HEK293 (cell line): ENCODE measurements at regions not wholly inside any gene's neighbourhood (a gene's known extent, or its start where the extent isn't known, plus 50 kb on each side); places are given as distances from the start of the nearest gene placed in this dataset.

Experiments used
- CTCF ChIA-PET: fragments of 350-600 bp; formaldehyde crosslinking; extraction: SDS; loops from one replicate; lab custom pipeline; 2021; ENCODE audit warnings: antibody characterized with exemption; lab: Yijun Ruan, JAX
- POLR2A ChIA-PET: fragments of 300-600 bp; formaldehyde crosslinking; extraction: SDS; loops from one replicate; lab custom pipeline; 2020; ENCODE audit warnings: antibody characterized with exemption, inconsistent platforms; lab: Yijun Ruan, JAX
- H3K27ac ChIP-seq: fragments of 200-500 bp; sonication (Bioruptor generic); 2 replicates; pipeline ENCODE4 v1.5.1; 2014; ENCODE audit warnings: low read depth, low read length, control low read depth, inconsistent platforms; ENCODE audit errors: extremely low read depth
- H3K36me3 ChIP-seq, 2 experiments: fragments of 200-500 bp in 1 of 2; sonication (Bioruptor generic) in 1 of 2; 1 replicate in 1 of 2; 2 replicates in 1 of 2; pipeline ENCODE4 v1.5.1; 2014 to 2017; ENCODE audit warnings: inconsistent platforms in 2 of 2, low read length in 2 of 2; ENCODE audit not compliant: control insufficient read depth in 2 of 2, insufficient read depth in 1 of 2
- H3K4me1 ChIP-seq: fragments of 200-500 bp; sonication (Bioruptor generic); 2 replicates; pipeline ENCODE4 v1.5.1; 2014; ENCODE audit warnings: mild to moderate bottlenecking, low read length, inconsistent platforms; ENCODE audit not compliant: control insufficient read depth, insufficient read depth
- H3K4me3 ChIP-seq: 2 replicates; pipeline ENCODE4 v1.5.1; 2011; ENCODE audit warnings: low read depth, mild to moderate bottlenecking, control low read depth, low read length, moderate library complexity
- H3K9me3 ChIP-seq: fragments of 200-500 bp; sonication (Bioruptor generic); 2 replicates; pipeline ENCODE4 v1.5.1; 2014; ENCODE audit warnings: low read depth, low read length, inconsistent platforms; ENCODE audit not compliant: control insufficient read depth, insufficient read depth
- BCL11A ChIP-seq: fragments of 450-650 bp; formaldehyde crosslinking; IDR thresholded peaks from 2 replicates; pipeline ENCODE4 v1.5.1; 2016; ENCODE audit warnings: low read depth, missing biosample characterization, missing genetic modification characterization
- OVOL3 ChIP-seq: fragments of 450-650 bp; formaldehyde crosslinking; IDR thresholded peaks from 2 replicates; pipeline ENCODE4 v1.5.1; 2016; ENCODE audit warnings: missing biosample characterization, missing genetic modification characterization
- ZFP37 ChIP-seq: fragments of 450-650 bp; formaldehyde crosslinking; IDR thresholded peaks from 2 replicates; pipeline ENCODE4 v1.5.1; 2016; ENCODE audit warnings: missing biosample characterization, missing genetic modification characterization
- ZNF10 ChIP-seq: fragments of 450-650 bp; formaldehyde crosslinking; IDR thresholded peaks from 2 replicates; pipeline ENCODE4 v1.5.1; 2017; ENCODE audit warnings: missing biosample characterization, missing genetic modification characterization
- ZNF157 ChIP-seq: fragments of 450-650 bp; formaldehyde crosslinking; IDR thresholded peaks from 2 replicates; pipeline ENCODE4 v1.5.1; 2016; ENCODE audit warnings: missing biosample characterization, missing genetic modification characterization
- ZNF473 ChIP-seq: fragments of 450-650 bp; formaldehyde crosslinking; IDR thresholded peaks from 2 replicates; pipeline ENCODE4 v1.5.1; 2017; ENCODE audit warnings: missing biosample characterization, missing genetic modification characterization
- ZNF629 ChIP-seq: fragments of 450-650 bp; formaldehyde crosslinking; IDR thresholded peaks from 2 replicates; pipeline ENCODE4 v1.5.1; 2017; ENCODE audit warnings: missing biosample characterization, missing genetic modification characterization
- ZNF701 ChIP-seq: fragments of 450-650 bp; formaldehyde crosslinking; IDR thresholded peaks from 2 replicates; pipeline ENCODE4 v1.5.1; 2016; ENCODE audit warnings: missing biosample characterization, missing genetic modification characterization
- ZNF707 ChIP-seq: fragments of 450-650 bp; formaldehyde crosslinking; IDR thresholded peaks from 2 replicates; pipeline ENCODE4 v1.5.1; 2016; ENCODE audit warnings: missing biosample characterization, missing genetic modification characterization
- ZNF837 ChIP-seq: fragments of 450-650 bp; formaldehyde crosslinking; IDR thresholded peaks from 2 replicates; pipeline ENCODE4 v1.5.1; 2016; ENCODE audit warnings: missing biosample characterization, missing genetic modification characterization
- TF ChIP-seq, protein P1 (sequence below): fragments of 450-650 bp; formaldehyde crosslinking; IDR thresholded peaks from 2 replicates; pipeline ENCODE4 v1.5.1; 2017; ENCODE audit warnings: missing biosample characterization, missing genetic modification characterization
- TF ChIP-seq, protein P2 (sequence below): fragments of 450-650 bp; formaldehyde crosslinking; IDR thresholded peaks from 2 replicates; pipeline ENCODE4 v1.5.1; 2016; ENCODE audit warnings: missing biosample characterization, missing genetic modification characterization
- TF ChIP-seq, protein P3 (sequence below): sonication (generic); formaldehyde crosslinking; IDR thresholded peaks from 2 replicates; pipeline ENCODE4 v1.8.1; 2022; ENCODE audit warnings: mild to moderate bottlenecking, moderate library complexity, missing genetic modification reagents
- TF ChIP-seq, protein P4 (sequence below): fragments of 450-650 bp; formaldehyde crosslinking; IDR thresholded peaks from 2 replicates; pipeline ENCODE4 v1.5.1; 2016; ENCODE audit warnings: missing biosample characterization, missing genetic modification characterization
- TF ChIP-seq, protein P5 (sequence below): fragments of 450-650 bp; formaldehyde crosslinking; IDR thresholded peaks from 2 replicates; pipeline ENCODE4 v1.5.1; 2017; ENCODE audit warnings: missing biosample characterization, missing genetic modification characterization
- TF ChIP-seq, protein P6 (sequence below): fragments of 450-650 bp; formaldehyde crosslinking; optimal IDR thresholded peaks from 2 replicates; pipeline ENCODE3; 2016; ENCODE audit warnings: missing biosample characterization, mild to moderate bottlenecking, missing genetic modification characterization
- TF ChIP-seq, protein P7 (sequence below): fragments of 450-650 bp; formaldehyde crosslinking; IDR thresholded peaks from 2 replicates; pipeline ENCODE4 v1.5.1; 2016; ENCODE audit warnings: missing biosample characterization, missing genetic modification characterization

DNA sequence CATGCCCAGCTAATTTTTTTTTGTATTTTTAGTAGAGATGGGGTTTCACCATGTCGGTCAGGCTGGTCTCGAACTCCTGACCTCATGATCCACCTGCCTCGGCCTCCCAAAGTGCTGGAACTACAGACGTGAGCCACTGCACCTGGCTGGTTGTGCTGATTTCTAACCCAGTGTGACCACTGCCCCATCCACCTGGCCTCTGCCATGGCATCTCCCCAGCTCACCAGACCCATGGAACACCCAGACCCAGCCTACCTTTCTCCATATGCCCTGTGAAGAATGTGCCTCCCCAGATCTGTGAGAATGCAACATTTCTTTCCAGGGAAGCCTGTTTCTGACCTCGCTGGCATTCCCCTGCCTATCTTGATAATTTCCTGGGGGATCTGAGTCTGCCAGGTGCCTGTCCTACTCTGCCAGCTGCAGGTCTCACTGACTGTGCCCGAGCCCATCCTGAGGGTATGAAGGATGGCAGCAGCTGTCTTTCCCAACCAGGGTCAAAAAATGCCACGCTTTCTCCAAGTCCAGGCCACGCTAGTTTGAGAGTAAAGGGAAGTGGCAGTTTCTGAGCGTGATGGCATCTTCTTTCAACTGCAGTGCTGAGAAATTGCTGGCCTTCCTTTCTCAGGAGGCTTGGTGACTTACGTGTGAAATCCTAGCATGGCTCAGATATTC, 324.4 kb upstream of the ZNF32 start:
- POLR2A ChIA-PET = no interaction called here
- TF ChIP-seq, protein P1, sequence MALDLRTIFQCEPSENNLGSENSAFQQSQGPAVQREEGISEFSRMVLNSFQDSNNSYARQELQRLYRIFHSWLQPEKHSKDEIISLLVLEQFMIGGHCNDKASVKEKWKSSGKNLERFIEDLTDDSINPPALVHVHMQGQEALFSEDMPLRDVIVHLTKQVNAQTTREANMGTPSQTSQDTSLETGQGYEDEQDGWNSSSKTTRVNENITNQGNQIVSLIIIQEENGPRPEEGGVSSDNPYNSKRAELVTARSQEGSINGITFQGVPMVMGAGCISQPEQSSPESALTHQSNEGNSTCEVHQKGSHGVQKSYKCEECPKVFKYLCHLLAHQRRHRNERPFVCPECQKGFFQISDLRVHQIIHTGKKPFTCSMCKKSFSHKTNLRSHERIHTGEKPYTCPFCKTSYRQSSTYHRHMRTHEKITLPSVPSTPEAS (tag by site-specific recombination) = no peak
- TF ChIP-seq, protein P2, sequence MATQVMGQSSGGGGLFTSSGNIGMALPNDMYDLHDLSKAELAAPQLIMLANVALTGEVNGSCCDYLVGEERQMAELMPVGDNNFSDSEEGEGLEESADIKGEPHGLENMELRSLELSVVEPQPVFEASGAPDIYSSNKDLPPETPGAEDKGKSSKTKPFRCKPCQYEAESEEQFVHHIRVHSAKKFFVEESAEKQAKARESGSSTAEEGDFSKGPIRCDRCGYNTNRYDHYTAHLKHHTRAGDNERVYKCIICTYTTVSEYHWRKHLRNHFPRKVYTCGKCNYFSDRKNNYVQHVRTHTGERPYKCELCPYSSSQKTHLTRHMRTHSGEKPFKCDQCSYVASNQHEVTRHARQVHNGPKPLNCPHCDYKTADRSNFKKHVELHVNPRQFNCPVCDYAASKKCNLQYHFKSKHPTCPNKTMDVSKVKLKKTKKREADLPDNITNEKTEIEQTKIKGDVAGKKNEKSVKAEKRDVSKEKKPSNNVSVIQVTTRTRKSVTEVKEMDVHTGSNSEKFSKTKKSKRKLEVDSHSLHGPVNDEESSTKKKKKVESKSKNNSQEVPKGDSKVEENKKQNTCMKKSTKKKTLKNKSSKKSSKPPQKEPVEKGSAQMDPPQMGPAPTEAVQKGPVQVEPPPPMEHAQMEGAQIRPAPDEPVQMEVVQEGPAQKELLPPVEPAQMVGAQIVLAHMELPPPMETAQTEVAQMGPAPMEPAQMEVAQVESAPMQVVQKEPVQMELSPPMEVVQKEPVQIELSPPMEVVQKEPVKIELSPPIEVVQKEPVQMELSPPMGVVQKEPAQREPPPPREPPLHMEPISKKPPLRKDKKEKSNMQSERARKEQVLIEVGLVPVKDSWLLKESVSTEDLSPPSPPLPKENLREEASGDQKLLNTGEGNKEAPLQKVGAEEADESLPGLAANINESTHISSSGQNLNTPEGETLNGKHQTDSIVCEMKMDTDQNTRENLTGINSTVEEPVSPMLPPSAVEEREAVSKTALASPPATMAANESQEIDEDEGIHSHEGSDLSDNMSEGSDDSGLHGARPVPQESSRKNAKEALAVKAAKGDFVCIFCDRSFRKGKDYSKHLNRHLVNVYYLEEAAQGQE (tag by site-specific recombination) = no peak
- TF ChIP-seq, protein P3, sequence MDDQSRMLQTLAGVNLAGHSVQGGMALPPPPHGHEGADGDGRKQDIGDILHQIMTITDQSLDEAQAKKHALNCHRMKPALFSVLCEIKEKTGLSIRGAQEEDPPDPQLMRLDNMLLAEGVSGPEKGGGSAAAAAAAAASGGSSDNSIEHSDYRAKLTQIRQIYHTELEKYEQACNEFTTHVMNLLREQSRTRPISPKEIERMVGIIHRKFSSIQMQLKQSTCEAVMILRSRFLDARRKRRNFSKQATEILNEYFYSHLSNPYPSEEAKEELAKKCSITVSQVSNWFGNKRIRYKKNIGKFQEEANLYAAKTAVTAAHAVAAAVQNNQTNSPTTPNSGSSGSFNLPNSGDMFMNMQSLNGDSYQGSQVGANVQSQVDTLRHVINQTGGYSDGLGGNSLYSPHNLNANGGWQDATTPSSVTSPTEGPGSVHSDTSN (CRISPR knock-in tag) = no peak
- TF ChIP-seq OVOL3 (no peak), ZNF701 (tag by site-specific recombination) (no peak)
- TF ChIP-seq, protein P4, sequence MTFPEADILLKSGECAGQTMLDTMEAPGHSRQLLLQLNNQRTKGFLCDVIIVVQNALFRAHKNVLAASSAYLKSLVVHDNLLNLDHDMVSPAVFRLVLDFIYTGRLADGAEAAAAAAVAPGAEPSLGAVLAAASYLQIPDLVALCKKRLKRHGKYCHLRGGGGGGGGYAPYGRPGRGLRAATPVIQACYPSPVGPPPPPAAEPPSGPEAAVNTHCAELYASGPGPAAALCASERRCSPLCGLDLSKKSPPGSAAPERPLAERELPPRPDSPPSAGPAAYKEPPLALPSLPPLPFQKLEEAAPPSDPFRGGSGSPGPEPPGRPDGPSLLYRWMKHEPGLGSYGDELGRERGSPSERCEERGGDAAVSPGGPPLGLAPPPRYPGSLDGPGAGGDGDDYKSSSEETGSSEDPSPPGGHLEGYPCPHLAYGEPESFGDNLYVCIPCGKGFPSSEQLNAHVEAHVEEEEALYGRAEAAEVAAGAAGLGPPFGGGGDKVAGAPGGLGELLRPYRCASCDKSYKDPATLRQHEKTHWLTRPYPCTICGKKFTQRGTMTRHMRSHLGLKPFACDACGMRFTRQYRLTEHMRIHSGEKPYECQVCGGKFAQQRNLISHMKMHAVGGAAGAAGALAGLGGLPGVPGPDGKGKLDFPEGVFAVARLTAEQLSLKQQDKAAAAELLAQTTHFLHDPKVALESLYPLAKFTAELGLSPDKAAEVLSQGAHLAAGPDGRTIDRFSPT (tag by site-specific recombination) = no peak
- TF ChIP-seq, protein P5, sequence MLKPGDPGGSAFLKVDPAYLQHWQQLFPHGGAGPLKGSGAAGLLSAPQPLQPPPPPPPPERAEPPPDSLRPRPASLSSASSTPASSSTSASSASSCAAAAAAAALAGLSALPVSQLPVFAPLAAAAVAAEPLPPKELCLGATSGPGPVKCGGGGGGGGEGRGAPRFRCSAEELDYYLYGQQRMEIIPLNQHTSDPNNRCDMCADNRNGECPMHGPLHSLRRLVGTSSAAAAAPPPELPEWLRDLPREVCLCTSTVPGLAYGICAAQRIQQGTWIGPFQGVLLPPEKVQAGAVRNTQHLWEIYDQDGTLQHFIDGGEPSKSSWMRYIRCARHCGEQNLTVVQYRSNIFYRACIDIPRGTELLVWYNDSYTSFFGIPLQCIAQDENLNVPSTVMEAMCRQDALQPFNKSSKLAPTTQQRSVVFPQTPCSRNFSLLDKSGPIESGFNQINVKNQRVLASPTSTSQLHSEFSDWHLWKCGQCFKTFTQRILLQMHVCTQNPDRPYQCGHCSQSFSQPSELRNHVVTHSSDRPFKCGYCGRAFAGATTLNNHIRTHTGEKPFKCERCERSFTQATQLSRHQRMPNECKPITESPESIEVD = no peak
- no peaks in the 10 kb centered on the region for H3K9me3 ChIP-seq
- H3K27ac ChIP-seq = no peak overlapping the region
- H3K36me3 ChIP-seq = no peaks in the 10 kb centered on the region
- H3K4me3 ChIP-seq = no peak overlapping the region
- no peaks in the 10 kb centered on the region for H3K4me1 ChIP-seq
- CTCF ChIA-PET = interaction anchor here (0.7 kb wide), 1 partner anchor 356 kb away, joined by 3 read pairs; no protein-coding TSS in a partner anchor

DNA sequence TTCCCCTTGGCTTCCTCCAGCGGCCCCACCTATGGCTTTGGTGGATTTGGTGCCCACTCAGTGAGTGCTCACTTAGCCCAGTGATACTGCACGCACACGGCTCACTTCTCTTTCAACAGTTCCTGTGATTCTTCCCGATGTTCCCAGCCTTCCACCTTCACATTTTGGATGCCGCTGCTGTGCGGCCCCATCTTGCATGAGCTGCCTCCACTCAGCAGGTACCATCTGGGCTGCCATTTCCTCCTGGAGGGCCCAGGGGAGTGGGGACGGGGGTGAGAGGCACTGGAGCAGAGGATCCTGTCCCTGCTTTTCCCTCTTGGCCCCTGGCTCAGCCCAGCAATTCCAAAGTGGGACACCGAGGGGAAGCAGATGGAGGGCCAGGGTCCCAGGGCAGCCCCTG, 323.3 kb upstream of the ZNF32 start:
- POLR2A ChIA-PET = no interaction called here
- CTCF ChIA-PET = no interaction called here
- no peaks in the 10 kb centered on the region for H3K9me3 ChIP-seq
- no peak for TF ChIP-seq ZNF707 (tag by site-specific recombination)
- TF ChIP-seq, protein P6, sequence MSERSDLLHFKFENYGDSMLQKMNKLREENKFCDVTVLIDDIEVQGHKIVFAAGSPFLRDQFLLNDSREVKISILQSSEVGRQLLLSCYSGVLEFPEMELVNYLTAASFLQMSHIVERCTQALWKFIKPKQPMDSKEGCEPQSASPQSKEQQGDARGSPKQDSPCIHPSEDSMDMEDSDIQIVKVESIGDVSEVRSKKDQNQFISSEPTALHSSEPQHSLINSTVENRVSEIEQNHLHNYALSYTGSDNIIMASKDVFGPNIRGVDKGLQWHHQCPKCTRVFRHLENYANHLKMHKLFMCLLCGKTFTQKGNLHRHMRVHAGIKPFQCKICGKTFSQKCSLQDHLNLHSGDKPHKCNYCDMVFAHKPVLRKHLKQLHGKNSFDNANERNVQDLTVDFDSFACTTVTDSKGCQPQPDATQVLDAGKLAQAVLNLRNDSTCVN (tag by site-specific recombination) = no peak
- no peak for TF ChIP-seq BCL11A (tag by site-specific recombination)
- TF ChIP-seq ZNF629 (tag by site-specific recombination) = no peak
- TF ChIP-seq, protein P7, sequence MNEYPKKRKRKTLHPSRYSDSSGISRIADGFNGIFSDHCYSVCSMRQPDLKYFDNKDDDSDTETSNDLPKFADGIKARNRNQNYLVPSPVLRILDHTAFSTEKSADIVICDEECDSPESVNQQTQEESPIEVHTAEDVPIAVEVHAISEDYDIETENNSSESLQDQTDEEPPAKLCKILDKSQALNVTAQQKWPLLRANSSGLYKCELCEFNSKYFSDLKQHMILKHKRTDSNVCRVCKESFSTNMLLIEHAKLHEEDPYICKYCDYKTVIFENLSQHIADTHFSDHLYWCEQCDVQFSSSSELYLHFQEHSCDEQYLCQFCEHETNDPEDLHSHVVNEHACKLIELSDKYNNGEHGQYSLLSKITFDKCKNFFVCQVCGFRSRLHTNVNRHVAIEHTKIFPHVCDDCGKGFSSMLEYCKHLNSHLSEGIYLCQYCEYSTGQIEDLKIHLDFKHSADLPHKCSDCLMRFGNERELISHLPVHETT (tag by site-specific recombination) = no peak
- TF ChIP-seq ZFP37 (tag by site-specific recombination) = no peak
- TF ChIP-seq ZNF10 (tag by site-specific recombination) = no peak
- TF ChIP-seq ZNF473 (tag by site-specific recombination) = no peak
- TF ChIP-seq ZNF157 (tag by site-specific recombination) = no peak
- TF ChIP-seq, protein P2 (tag by site-specific recombination) = no peak
- TF ChIP-seq ZNF837 = no peak

More for the DNA sequence above, 323.3 kb upstream of the ZNF32 start:
- H3K4me3 ChIP-seq = no peak overlapping the region
- no peaks in the 10 kb centered on the region for H3K36me3 ChIP-seq
- H3K27ac ChIP-seq = no peak overlapping the region
- no peaks in the 10 kb centered on the region for H3K4me1 ChIP-seq
